ENCODE measurements at regions not wholly inside any gene's neighbourhood (a gene's known extent, or its start where the extent isn't known, plus 50 kb on each side); places are given as distances from the start of the nearest gene placed in this dataset.

GRCh38 chr9:19922476-19923118 lies 133.8 kb upstream of the SLC24A2 start (continued):
- TF ChIP-seq CREB3 (tag; conservative IDR thresholded peaks at IDR 0.05; ENCODE audit: low read depth) (no peak), PTBP1 (IDR thresholded peaks at IDR 0.05; ENCODE audit: low read depth, low read length) (no peak)

GRCh38 chr9:19920401-19920800 lies 131.6 kb upstream of the SLC24A2 start:
- Histone ChIP-seq H3K79me2 (ENCODE audit: control insufficient read depth, insufficient read depth, low read length) (no peaks in the 10 kb centered on the region), H4K20me1 (replicated peaks; ENCODE audit: control insufficient read depth, insufficient read depth, low read length) (no peaks in the 10 kb centered on the region), H2AFZ (ENCODE audit: low read depth, low read length) (no peak overlapping the region), H3K4me3 (no peak overlapping the region), H3K4me2 (ENCODE audit: insufficient read depth, low read length) (no peak overlapping the region), H3K9me1 (ENCODE audit: control insufficient read depth, insufficient read depth, low read length) (no peaks in the 10 kb centered on the region), H3K27ac (ENCODE audit: extremely low read depth, low read depth, low read length) (no peak overlapping the region), H3K9ac (ENCODE audit: insufficient read depth in 1 of 2, low read depth in 2 of 2, low read length in 2 of 2) (no peak overlapping the region), H3K4me1 (replicated peaks in 1 of 2; ENCODE audit: control insufficient read depth in 2 of 2, insufficient read depth in 2 of 2, low read length in 2 of 2) (no peaks in the 10 kb centered on the region), H3K27me3 (ENCODE audit: control insufficient read depth in 2 of 2, insufficient read depth in 2 of 2, low read length in 2 of 2) (no peaks in the 10 kb centered on the region), H3K9me3 (replicated peaks; ENCODE audit: control insufficient read depth, insufficient read depth, low read depth, low read length) (no peaks in the 10 kb centered on the region), H3K36me3 (ENCODE audit: control insufficient read depth, insufficient read depth, low read length) (no peaks in the 10 kb centered on the region)
- POLR2A ChIA-PET: no interaction called here
- DNase-seq (ENCODE audit: extremely low read depth in 1 of 4, low spot score in 3 of 4) (no peak), FAIRE-seq (no peak), ATAC-seq (no peak)
- in situ Hi-C loops (cut with MboI) (loop anchor here (10.0 kb wide), 1 partner anchor 436 kb away; no protein-coding TSS in a partner anchor), intact Hi-C loops (cut with micrococcal nuclease) (no loop called here)
- 14% methylated on average over 2 of the region's 6 CpGs for WGBS (ENCODE audit: insufficient coverage, low coverage, missing lambda C conversion rate)
- no TSS peak for BruUV-seq (replicated peaks)
- TF ChIP-seq ZNF3 (CRISPR knock-in tag; IDR thresholded peaks at IDR 0.05): no peak
- no peak for TF ChIP-seq ZNF395 (CRISPR knock-in tag; IDR thresholded peaks at IDR 0.05)
- no peak for TF ChIP-seq MAZ (CRISPR knock-in tag; conservative IDR thresholded peaks at IDR 0.05 in 1 of 2, IDR thresholded peaks at IDR 0.05 in 1 of 2)
- no peak for TF ChIP-seq RBM22 (IDR thresholded peaks at IDR 0.05; ENCODE audit: low read depth, low read length, poor library complexity, severe bottlenecking)
- no peak for TF ChIP-seq ZNF668 (CRISPR knock-in tag; IDR thresholded peaks at IDR 0.05)
- no peak for TF ChIP-seq ZNF277 (CRISPR knock-in tag; IDR thresholded peaks at IDR 0.05; ENCODE audit: borderline replicate concordance)
- TF ChIP-seq ZNF512 (tag; IDR thresholded peaks at IDR 0.05): no peak
- TF ChIP-seq NR2C2 (CRISPR knock-in tag; IDR thresholded peaks at IDR 0.05): no peak
- TF ChIP-seq NR2C2 (tag; IDR thresholded peaks at IDR 0.05): no peak
- TF ChIP-seq DNMT1 (IDR thresholded peaks at IDR 0.05): no peak
- no peak for TF ChIP-seq SIN3A (IDR thresholded peaks at IDR 0.05; ENCODE audit: borderline replicate concordance in 2 of 2, control insufficient read depth in 1 of 2, low read depth in 2 of 2, low read length in 2 of 2)
- no peak for TF ChIP-seq MAFK (IDR thresholded peaks at IDR 0.05; ENCODE audit: low read length)
- CTCF ChIA-PET (ENCODE audit: low intra/inter-chr PET ratio): interaction anchor here (0.6 kb wide), 1 partner anchor 104 kb away, joined by 6 read pairs; no protein-coding TSS in a partner anchor
